Effector memory CD8-positive, alpha-beta T cell (primary cell): ENCODE measurements at regions not wholly inside any gene's neighbourhood (a gene's known extent, or its start where the extent isn't known, plus 50 kb on each side); places are given as distances from the start of the nearest gene placed in this dataset.

Experiments used
- ATAC-seq: fragments of 150-1000 bp; cut with Tn5 transposase; replicated peaks from 2 replicates; pipeline ENCODE4 v1.10.0; 2021; ENCODE audit warnings: mild to moderate bottlenecking, moderate library complexity
- DNase-seq, 3 experiments: peaks; one replicate each; pipeline ENCODE4 v3.0.0; 2021
- H3K27ac Mint-ChIP-seq, 2 donors: one replicate each; pipeline ENCODE4 v1.8.0; 2022; ENCODE audit warnings: mild to moderate bottlenecking in 2 of 2, mixed read lengths in 2 of 2, moderate library complexity in 2 of 2
- H3K27me3 Mint-ChIP-seq, 2 donors: one replicate each; pipeline ENCODE4 v1.8.0; 2022; ENCODE audit warnings: mixed read lengths in 2 of 2
- H3K36me3 Mint-ChIP-seq: one replicate; pipeline ENCODE4 v1.8.0; 2022; ENCODE audit warnings: mild to moderate bottlenecking, moderate library complexity, mixed read lengths; ENCODE audit not compliant: insufficient read depth
- H3K4me1 Mint-ChIP-seq, 2 donors: one replicate each; pipeline ENCODE4 v1.8.0; 2022; ENCODE audit warnings: low read depth in 2 of 2, mixed read lengths in 2 of 2
- H3K4me3 Mint-ChIP-seq, 2 donors: one replicate each; pipeline ENCODE4 v1.8.0; 2022; ENCODE audit warnings: mild to moderate bottlenecking in 2 of 2, mixed read lengths in 2 of 2, moderate library complexity in 2 of 2
- H3K9me3 Mint-ChIP-seq, 2 donors: one replicate each; pipeline ENCODE4 v1.8.0; 2022; ENCODE audit warnings: mixed read lengths in 2 of 2

DNA sequence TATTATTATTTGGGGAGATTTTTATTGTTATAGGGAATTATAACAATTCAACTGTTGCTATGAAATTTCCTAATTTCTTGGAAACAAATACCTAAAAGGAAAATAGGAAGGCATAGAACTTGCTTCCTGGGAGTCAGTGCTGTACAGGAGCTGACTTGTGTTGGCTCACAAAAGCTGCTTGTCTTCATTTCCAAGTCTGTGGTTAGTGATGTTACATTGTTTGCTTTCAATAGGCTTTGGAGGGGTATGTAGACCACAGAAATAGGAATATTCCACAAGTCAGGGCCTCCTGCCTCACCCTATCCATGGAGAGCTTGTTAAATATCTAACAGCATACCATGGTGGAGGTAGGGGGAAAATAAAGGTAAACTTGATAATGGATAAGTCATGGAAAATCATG, 688.9 kb upstream of the FAM98A start:
- H3K4me3 Mint-ChIP-seq = no peak overlapping the region
- H3K36me3 Mint-ChIP-seq = peaks cover 3% of the 10 kb centered on the region
- peaks cover 0 to 4% of the 10 kb centered on the region in 2 donors for H3K9me3 Mint-ChIP-seq
- H3K27ac Mint-ChIP-seq = no peak overlapping the region
- H3K4me1 Mint-ChIP-seq = no peaks in the 10 kb centered on the region
- no peak for ATAC-seq
- no peaks in the 10 kb centered on the region for H3K27me3 Mint-ChIP-seq
- no peak for DNase-seq

DNA sequence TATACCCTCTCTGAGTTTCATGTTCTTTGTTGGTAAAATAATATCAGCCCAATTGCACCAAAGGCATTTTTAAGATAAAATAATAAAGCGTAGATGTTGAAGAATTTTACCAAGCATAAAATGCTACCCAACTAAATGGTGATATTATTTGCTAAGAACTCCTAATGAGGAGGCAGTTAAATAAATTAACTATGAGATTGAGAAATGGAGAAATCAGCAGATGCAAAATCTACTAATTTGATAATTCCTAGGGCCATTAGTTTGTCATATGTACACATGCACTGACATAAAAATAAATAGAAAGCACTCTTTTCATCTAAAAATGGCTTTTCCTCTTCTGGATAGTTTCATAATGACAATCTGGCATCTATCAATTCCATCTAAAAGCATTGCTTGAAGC, 681.5 kb upstream of the FAM98A start:
- ATAC-seq (no peak), DNase-seq (no peak)
- no peak overlapping the region for H3K27ac Mint-ChIP-seq
- H3K4me1 Mint-ChIP-seq = no peaks in the 10 kb centered on the region
- no peaks in the 10 kb centered on the region for H3K27me3 Mint-ChIP-seq
- no peak overlapping the region for H3K4me3 Mint-ChIP-seq
- peaks cover 3% of the 10 kb centered on the region for H3K36me3 Mint-ChIP-seq
- peaks cover 0 to 11% of the 10 kb centered on the region in 2 donors for H3K9me3 Mint-ChIP-seq

DNA sequence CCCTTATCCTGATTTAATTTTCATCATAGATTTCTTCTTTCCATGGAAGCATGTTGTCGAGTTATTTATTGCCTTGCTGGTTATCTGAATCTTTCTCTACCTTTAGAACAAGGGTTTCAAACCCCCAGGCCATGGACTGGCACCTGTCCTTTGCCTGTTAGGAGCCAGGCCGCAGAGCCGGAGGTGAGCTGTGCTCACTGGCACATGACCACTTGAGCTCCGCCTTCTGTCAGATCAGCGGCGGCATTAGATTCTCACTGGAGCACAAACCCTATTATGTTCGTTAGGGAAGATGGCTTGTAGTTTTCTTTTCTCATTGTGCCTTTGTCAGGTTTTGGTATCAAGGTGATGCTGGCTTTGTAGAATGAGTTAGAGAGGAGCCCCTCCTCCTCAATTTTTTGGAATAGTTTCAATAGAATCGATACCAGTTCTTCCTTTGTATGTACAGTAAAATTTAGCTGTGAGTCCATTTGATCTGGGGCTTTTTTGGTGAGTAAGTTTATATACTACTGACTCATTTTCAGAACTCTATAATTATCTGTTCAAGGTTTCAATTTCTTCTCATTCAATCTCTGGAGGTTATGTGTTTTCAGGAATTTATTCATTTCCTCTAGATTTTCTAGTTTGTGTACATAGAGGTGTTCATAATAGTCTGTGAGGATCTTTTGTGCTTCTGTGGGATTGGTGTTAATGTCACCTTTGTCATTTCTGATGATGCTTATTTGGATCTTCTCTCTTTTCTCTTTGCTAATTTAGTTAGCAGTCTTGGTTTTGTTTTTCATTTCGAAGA, 668.0 kb upstream of the FAM98A start:
- DNase-seq (no peak), ATAC-seq (no peak)
- H3K4me3 Mint-ChIP-seq = no peak overlapping the region
- H3K36me3 Mint-ChIP-seq = no peaks in the 10 kb centered on the region
- no peaks in the 10 kb centered on the region for H3K4me1 Mint-ChIP-seq
- no peaks in the 10 kb centered on the region for H3K27me3 Mint-ChIP-seq
- H3K27ac Mint-ChIP-seq = no peak overlapping the region
- peaks cover 8% of the 10 kb centered on the region in 2 donors for H3K9me3 Mint-ChIP-seq

DNA sequence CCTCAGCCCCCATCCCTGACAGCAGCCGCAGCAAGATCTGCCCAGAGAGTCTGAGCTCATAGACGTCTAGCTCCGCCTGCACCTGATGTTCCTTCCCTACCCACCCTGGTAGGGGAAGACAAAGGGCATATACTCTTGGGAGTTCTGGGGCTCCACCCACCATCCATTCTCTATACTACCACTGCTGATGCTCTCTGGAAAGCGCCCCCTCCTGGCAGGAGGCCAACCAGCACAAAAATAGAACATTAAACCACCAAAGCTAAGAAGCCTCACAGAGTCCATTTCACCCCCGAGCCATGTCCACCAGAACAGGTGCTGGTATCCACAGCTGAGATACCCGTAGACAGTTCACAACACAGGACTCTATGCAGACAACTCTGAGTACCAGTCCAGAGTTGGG, 662.6 kb upstream of the FAM98A start:
- H3K4me1 Mint-ChIP-seq = no peaks in the 10 kb centered on the region
- H3K9me3 Mint-ChIP-seq = peaks cover 2 to 8% of the 10 kb centered on the region in 2 donors
- H3K27ac Mint-ChIP-seq = no peak overlapping the region
- H3K4me3 Mint-ChIP-seq = no peak overlapping the region
- H3K36me3 Mint-ChIP-seq = no peaks in the 10 kb centered on the region
- H3K27me3 Mint-ChIP-seq = no peaks in the 10 kb centered on the region
- ATAC-seq (no peak), DNase-seq (no peak)

DNA sequence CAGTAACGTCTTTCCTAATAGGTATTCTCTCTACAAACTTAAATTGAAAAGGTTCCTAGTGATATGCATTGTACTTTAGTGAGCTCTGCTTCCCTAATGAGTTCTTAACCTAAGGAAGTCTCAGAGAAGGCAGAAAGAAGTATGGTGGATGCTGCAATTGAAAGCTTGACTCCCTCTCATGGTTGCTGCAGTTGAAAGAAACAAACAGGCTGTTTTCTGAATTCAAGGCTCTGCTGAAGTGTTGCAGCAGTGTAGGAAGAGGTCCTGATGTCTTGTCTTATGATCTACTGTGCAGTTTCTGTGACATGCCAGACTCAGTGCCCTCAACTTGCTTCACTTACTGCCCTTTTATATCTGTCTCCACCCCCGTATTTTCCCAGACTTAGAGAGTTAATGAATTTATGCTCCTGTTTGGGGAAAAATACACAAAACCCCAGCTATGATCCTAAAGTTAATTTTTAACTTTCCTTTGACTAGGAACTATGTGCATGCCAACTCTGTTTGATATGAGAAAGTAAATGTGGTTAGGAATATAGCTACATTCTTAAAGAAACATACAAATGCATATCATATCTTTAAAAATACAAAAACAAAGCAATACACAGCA, 655.3 kb upstream of the FAM98A start:
- Mint-ChIP-seq H3K36me3 (no peaks in the 10 kb centered on the region), H3K9me3 (peaks cover 0 to 10% of the 10 kb centered on the region in 2 donors), H3K27ac (no peak overlapping the region), H3K27me3 (no peaks in the 10 kb centered on the region), H3K4me1 (no peaks in the 10 kb centered on the region), H3K4me3 (no peak overlapping the region)
- DNase-seq = no peak
- no peak for ATAC-seq

DNA sequence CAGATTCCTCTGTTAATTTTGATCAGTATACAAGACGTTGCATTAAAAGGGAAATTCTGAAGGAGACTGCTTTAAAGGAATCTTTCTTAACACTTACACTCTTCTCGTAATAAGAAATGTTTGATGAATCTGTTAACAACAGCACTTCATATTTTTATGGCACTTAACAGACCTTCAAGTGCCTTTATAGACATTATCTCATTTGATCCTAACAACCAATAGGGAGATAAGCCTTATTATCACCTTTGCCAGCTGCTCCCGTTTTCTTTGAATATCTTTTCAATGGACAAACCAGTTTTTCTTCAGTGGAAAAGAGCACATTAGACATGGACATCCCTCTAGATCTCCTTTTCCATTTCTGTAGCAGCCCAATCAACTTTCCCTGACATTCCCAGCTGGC, 653.0 kb upstream of the FAM98A start:
- peaks cover 0 to 10% of the 10 kb centered on the region in 2 donors for H3K9me3 Mint-ChIP-seq
- H3K4me3 Mint-ChIP-seq = no peak overlapping the region
- no peak overlapping the region for H3K27ac Mint-ChIP-seq
- DNase-seq (no peak), ATAC-seq (no peak)
- H3K4me1 Mint-ChIP-seq = no peaks in the 10 kb centered on the region
- no peaks in the 10 kb centered on the region for H3K36me3 Mint-ChIP-seq
- no peaks in the 10 kb centered on the region for H3K27me3 Mint-ChIP-seq

DNA sequence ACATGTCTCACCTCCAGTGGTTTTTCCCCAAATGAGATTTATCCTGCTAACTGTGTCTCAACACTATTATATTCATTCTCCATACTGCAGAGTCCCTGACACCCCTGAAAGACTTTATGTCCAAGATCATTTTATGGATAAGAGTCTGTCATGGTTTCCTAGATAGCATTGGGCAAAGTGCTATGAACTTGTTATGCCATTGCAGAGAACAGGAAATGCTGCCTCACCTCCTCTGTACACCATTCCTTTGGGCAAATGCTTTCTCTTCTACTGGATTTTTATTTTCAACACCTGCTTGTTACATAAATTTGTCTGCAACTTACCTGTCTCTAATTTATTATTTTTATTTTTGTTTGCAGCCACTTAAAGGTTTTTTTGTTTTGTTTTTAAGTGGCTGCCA, 652.5 kb upstream of the FAM98A start:
- no peak for DNase-seq
- Mint-ChIP-seq H3K27ac (no peak overlapping the region), H3K27me3 (no peaks in the 10 kb centered on the region), H3K4me1 (no peaks in the 10 kb centered on the region), H3K4me3 (no peak overlapping the region), H3K9me3 (peaks cover 0 to 10% of the 10 kb centered on the region in 2 donors), H3K36me3 (no peaks in the 10 kb centered on the region)
- no peak for ATAC-seq

DNA sequence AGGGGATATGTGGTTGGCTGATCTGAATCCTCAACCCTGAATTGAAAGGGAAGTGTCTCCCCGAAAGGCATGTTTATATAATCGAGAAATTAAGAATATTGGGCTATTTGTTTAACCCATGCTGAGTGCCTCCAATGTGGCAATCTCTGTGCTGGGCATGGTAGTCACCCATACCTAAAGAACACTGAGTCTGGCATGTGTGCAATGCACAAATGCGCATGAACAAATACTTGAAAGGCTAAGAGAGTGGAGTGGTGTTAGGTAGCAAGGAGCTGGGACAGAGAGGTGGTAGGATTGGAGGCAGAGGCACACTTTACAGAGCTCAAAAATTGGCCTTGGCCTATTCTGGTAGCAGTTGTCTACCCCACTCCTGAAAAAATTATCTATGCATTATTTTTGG, 645.1 kb upstream of the FAM98A start:
- no peak for DNase-seq
- H3K36me3 Mint-ChIP-seq = no peaks in the 10 kb centered on the region
- no peak overlapping the region for H3K4me3 Mint-ChIP-seq
- ATAC-seq = no peak
- H3K27ac Mint-ChIP-seq = no peak overlapping the region
- no peaks in the 10 kb centered on the region for H3K4me1 Mint-ChIP-seq
- H3K27me3 Mint-ChIP-seq = no peaks in the 10 kb centered on the region
- peaks cover 5 to 7% of the 10 kb centered on the region in 2 donors for H3K9me3 Mint-ChIP-seq

DNA sequence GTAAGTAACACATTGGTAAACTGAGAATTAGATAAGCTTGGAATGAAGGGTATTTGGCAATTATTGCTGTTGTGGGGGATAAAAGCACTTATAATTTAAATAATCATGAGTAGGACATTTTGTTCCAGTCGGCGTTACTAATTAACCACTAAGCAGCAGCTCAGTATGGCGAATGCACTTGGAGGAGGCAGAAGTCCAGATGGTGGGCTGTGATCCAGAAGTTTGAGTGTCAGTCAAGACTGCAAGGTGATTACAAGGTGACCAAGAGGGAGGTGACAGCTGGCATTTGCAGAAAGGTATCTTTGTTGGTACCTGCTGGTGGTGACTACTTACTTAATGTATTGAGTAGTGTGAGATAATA, 643.6 kb upstream of the FAM98A start:
- DNase-seq (no peak), ATAC-seq (no peak)
- Mint-ChIP-seq H3K27ac (no peak overlapping the region), H3K36me3 (no peaks in the 10 kb centered on the region), H3K9me3 (peaks cover 5 to 9% of the 10 kb centered on the region in 2 donors), H3K27me3 (no peaks in the 10 kb centered on the region), H3K4me3 (no peak overlapping the region), H3K4me1 (no peaks in the 10 kb centered on the region)

DNA sequence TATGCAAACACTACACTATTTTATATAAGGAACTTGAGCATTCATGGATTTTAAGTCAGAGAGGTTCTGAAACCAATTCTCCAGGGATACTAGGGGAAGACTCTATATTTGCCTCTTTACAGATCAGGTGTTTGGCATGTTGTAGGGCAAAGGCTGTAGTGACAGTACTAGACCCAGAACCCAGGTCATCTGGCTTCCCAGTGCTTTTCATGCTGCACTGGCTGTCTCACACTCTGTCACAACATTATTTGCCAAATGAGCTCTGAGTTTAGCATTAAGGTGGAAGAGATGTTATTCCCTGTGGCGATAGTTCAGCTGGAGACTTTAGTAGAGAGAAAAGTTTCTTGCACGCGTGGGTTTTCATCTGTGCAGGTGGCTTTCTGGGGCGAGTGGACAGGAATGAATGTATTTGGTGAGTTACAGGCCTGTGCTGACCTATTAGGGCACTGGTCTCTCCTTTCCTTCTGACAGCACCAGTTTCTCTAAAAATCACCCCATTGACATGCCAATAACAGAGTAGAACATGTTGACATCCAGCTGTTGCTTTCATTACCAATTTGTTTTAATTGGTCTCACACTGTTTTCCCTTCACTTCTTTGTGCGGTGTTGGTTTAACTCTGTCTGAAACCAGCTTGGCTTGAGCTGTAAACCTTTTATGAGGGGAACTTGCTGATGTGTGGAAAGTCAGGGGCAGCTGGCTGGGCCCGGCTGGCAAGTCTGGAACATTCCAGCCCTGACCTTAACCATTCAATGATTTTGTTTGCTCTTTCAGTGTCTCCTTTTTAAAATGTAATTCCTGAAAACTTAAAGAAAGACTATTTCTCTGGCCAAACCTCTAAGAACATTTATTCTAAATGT, 643.0 kb upstream of the FAM98A start:
- Mint-ChIP-seq H3K4me1 (no peaks in the 10 kb centered on the region), H3K36me3 (no peaks in the 10 kb centered on the region), H3K27me3 (no peaks in the 10 kb centered on the region), H3K27ac (no peak overlapping the region), H3K4me3 (no peak overlapping the region), H3K9me3 (peaks cover 7 to 9% of the 10 kb centered on the region in 2 donors)
- ATAC-seq (no peak), DNase-seq (no peak)

DNA sequence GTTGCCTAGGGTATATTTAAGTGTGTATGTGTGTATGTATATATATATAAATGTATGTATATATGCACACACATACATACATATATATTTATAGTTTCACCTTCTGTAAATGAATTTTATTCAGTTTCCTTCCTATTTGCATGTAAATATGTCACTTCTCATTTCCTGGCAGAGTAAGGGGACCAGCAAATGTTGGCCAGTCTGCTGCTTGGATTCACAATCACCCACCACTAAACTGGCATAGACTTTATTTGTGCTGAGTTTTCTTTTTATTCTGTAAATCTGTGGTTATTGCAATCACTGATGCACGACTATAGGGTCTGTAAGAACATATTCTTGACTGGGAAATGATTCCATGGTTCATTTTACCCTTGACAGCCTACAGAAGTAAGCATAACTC, 640.4 kb upstream of the FAM98A start:
- Mint-ChIP-seq H3K27ac (no peak overlapping the region), H3K9me3 (peaks cover 11 to 19% of the 10 kb centered on the region in 2 donors), H3K4me1 (no peaks in the 10 kb centered on the region), H3K4me3 (no peak overlapping the region), H3K27me3 (no peaks in the 10 kb centered on the region), H3K36me3 (no peaks in the 10 kb centered on the region)
- ATAC-seq = no peak
- no peak for DNase-seq

DNA sequence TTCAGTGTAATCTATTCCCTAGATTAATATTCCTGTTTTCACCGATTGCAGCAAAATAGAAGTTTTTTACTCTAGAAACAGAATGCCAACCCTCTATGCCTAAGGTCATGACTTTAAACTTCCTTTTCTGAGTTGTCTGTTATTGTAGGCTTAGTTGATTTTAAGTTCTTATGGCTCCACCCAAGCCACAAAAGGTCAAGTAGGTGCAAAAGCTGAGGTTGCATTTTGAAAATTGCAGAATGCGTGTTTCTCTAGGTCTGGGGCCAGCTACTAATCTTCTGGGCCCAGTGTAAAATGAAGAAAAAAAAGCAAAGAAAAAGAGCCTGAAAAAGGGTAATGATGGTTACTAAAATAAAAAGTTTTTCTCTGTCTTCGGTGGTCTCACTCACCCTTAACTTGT, 635.7 kb upstream of the FAM98A start:
- no peaks in the 10 kb centered on the region for H3K4me1 Mint-ChIP-seq
- no peak overlapping the region for H3K4me3 Mint-ChIP-seq
- no peak for DNase-seq
- no peaks in the 10 kb centered on the region for H3K36me3 Mint-ChIP-seq
- H3K9me3 Mint-ChIP-seq = peaks cover 9 to 14% of the 10 kb centered on the region in 2 donors
- no peak for ATAC-seq
- H3K27me3 Mint-ChIP-seq = no peaks in the 10 kb centered on the region
- H3K27ac Mint-ChIP-seq = no peak overlapping the region

DNA sequence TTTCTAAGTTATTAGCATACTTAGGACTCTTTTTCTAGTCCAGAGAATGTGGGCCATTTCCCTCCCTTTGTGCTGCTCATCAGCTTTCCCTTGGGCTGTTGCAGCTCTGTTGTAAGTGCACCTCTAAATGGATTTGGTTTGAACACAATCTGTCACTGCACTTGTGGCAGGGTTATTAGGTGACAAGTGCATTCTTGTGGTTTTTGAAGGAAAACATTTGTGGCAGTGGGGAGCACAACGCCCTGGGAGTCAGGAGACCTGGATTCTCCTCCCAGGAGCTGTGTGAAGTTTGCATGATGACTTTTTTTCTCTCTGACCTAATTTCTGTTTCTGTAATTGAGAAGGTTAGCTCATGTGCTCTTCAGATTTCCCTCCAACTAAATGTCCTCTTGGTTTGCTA, 630.9 kb upstream of the FAM98A start:
- H3K27me3 Mint-ChIP-seq = no peaks in the 10 kb centered on the region
- no peak for DNase-seq
- H3K4me1 Mint-ChIP-seq = no peaks in the 10 kb centered on the region
- ATAC-seq = no peak
- H3K27ac Mint-ChIP-seq = no peak overlapping the region
- no peak overlapping the region for H3K4me3 Mint-ChIP-seq
- no peaks in the 10 kb centered on the region for H3K9me3 Mint-ChIP-seq
- H3K36me3 Mint-ChIP-seq = no peaks in the 10 kb centered on the region

DNA sequence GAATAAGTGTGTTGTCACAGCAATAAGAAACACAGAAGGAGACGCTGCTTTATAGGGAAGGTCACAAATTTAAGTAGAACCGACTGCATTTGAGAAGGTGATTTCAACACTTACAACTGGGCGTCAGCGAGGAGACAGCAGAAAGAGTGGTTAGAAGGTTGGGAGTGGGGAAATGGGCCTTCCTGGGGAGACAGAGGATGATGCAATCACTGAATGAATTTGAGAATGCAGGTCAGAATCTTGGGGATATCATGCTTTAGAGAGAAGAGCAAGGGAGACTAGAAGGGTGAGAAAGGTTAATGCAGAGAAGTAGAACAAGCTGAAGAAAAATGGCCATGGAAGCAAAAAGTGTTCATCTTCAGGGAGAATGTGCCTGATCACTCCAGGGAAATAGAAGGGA, 616.1 kb upstream of the FAM98A start:
- peaks cover 12 to 17% of the 10 kb centered on the region in 2 donors for H3K9me3 Mint-ChIP-seq
- H3K27ac Mint-ChIP-seq = no peak overlapping the region
- no peak overlapping the region for H3K4me3 Mint-ChIP-seq
- H3K36me3 Mint-ChIP-seq = no peaks in the 10 kb centered on the region
- ATAC-seq (no peak), DNase-seq (no peak)
- no peaks in the 10 kb centered on the region for H3K4me1 Mint-ChIP-seq
- H3K27me3 Mint-ChIP-seq = no peaks in the 10 kb centered on the region
